T47D (cell line): ENCODE measurements at regions not wholly inside any gene's neighbourhood (a gene's known extent, or its start where the extent isn't known, plus 50 kb on each side); places are given as distances from the start of the nearest gene placed in this dataset.
"Not testable (repeated sequence)": the region's sequence is repeated elsewhere in the genome, so short reads cannot be mapped to it uniquely, and the experiment has no call there.

Source experiments
- DNase-seq, 2 experiments: peaks; one replicate each; pipeline versions ENCODE4 v3.0.0 to v3.0.0-alpha.2; 2011 to 2012; ENCODE audit warnings: low read depth in 1 of 2, low spot score in 1 of 2
- JUND ChIP-seq: IDR thresholded peaks from 2 replicates; pipeline ENCODE4 v1.6.1; 2012; ENCODE audit warnings: low read depth
- in situ Hi-C: cut with HindIII; loops from 2 replicates; pipeline ENCODE4 v1.10.0; 2016; ENCODE audit warnings: low sequenced_read_pairs, low pct_unique_long_range_greater_than_20kb

- DNase-seq, result no peak
- in situ Hi-C loops, result no loop called here
- TF ChIP-seq JUND, result no peak
Measured at GRCh38 chr16:65698791-65699321, 577.0 kb upstream of the CDH11 start.

- no peak for DNase-seq
- TF ChIP-seq JUND, result no peak
- in situ Hi-C loops, result no loop called here
Measured at GRCh38 chr16:65697521-65697920, 575.7 kb upstream of the CDH11 start.

- in situ Hi-C loops, result no loop called here
- no peak for TF ChIP-seq JUND
- peak in 1 of 2 experiments; percentile 3 for DNase-seq
Measured at GRCh38 chr16:65697065-65697464, 575.2 kb upstream of the CDH11 start.

GRCh38 chr16:65691846-65692245 is 570.0 kb upstream of the CDH11 start:
- in situ Hi-C loops, result not testable (repeated sequence)

GRCh38 chr16:65689726-65690125 is 567.9 kb upstream of the CDH11 start:
- no peak for TF ChIP-seq JUND
- in situ Hi-C loops, result no loop called here
- no peak for DNase-seq

More at GRCh38 chr16:65691846-65692245, 570.0 kb upstream of the CDH11 start:
- DNase-seq, result not testable (repeated sequence)

- TF ChIP-seq JUND, result no peak
- no peak for DNase-seq
- in situ Hi-C loops, result no loop called here
Measured at GRCh38 chr16:65688301-65688700, 566.4 kb upstream of the CDH11 start.

- TF ChIP-seq JUND, result no peak
- in situ Hi-C loops, result no loop called here
- DNase-seq, result no peak
Measured at GRCh38 chr16:65684230-65684629, 562.4 kb upstream of the CDH11 start.

- DNase-seq, result no peak
- in situ Hi-C loops, result no loop called here
- no peak for TF ChIP-seq JUND
Measured at GRCh38 chr16:65681406-65681805, 559.5 kb upstream of the CDH11 start.

- DNase-seq, result no peak
- in situ Hi-C loops, result no loop called here
- TF ChIP-seq JUND, result no peak
Measured at GRCh38 chr16:65679785-65680184, 557.9 kb upstream of the CDH11 start.

GRCh38 chr16:65675161-65675560 is 553.3 kb upstream of the CDH11 start:
- in situ Hi-C loops, result no loop called here
- no peak for DNase-seq
- no peak for TF ChIP-seq JUND

GRCh38 chr16:65672960-65673359 is 551.1 kb upstream of the CDH11 start:
- TF ChIP-seq JUND, result no peak
- DNase-seq, result no peak
- in situ Hi-C loops, result no loop called here

GRCh38 chr16:65671071-65671470 is 549.2 kb upstream of the CDH11 start:
- TF ChIP-seq JUND, result no peak
- no peak for DNase-seq
- in situ Hi-C loops, result no loop called here

GRCh38 chr16:65668064-65668595 is 546.3 kb upstream of the CDH11 start:
- DNase-seq, result no peak
- in situ Hi-C loops, result no loop called here
- no peak for TF ChIP-seq JUND

GRCh38 chr16:65667011-65667578 is 545.2 kb upstream of the CDH11 start:
- DNase-seq, result no peak
- in situ Hi-C loops, result no loop called here
- no peak for TF ChIP-seq JUND
